Mesendoderm (in vitro differentiated cells): ENCODE measurements at regions not wholly inside any gene's neighbourhood (a gene's known extent, or its start where the extent isn't known, plus 50 kb on each side); places are given as distances from the start of the nearest gene placed in this dataset.

Experiments
- DNase-seq: peaks from one replicate; pipeline ENCODE4 v3.0.0; 2013
- H2AK5ac ChIP-seq: 2 replicates; pipeline ENCODE4 v1.6.1; 2013; ENCODE audit warnings: low read length, inconsistent platforms
- H2BK120ac ChIP-seq: 2 replicates; pipeline ENCODE4 v1.6.1; 2013; ENCODE audit warnings: low read depth, mild to moderate bottlenecking, low read length, moderate library complexity, mixed read lengths
- H2BK15ac ChIP-seq: replicated peaks from 2 replicates; pipeline ENCODE4 v1.6.1; 2013; ENCODE audit warnings: low read depth, mild to moderate bottlenecking, moderate library complexity
- H2BK5ac ChIP-seq: 2 replicates; pipeline ENCODE4 v1.6.1; 2013; ENCODE audit warnings: low read length, inconsistent platforms
- H3K18ac ChIP-seq: 2 replicates; pipeline ENCODE4 v1.6.1; 2013; ENCODE audit warnings: mild to moderate bottlenecking, low read length, mixed read lengths
- H3K23ac ChIP-seq: one replicate; pipeline ENCODE4 v1.6.1; 2013; ENCODE audit warnings: low read length
- H3K27ac ChIP-seq: 2 replicates; pipeline ENCODE4 v1.5.1; 2013; ENCODE audit warnings: low read depth, mild to moderate bottlenecking, inconsistent platforms, low read length, moderate library complexity
- H3K27me3 ChIP-seq: 2 replicates; pipeline ENCODE4 v1.6.1; 2013; ENCODE audit warnings: low read length, control low read depth, mild to moderate bottlenecking, inconsistent platforms; ENCODE audit not compliant: insufficient read depth, poor library complexity
- H3K36me3 ChIP-seq: 2 replicates; pipeline ENCODE4 v1.6.1; 2013; ENCODE audit warnings: low read length, inconsistent platforms; ENCODE audit not compliant: control insufficient read depth, insufficient read depth
- H3K4ac ChIP-seq: one replicate; pipeline ENCODE4 v1.6.1; 2013; ENCODE audit warnings: low read depth, mild to moderate bottlenecking, low read length, moderate library complexity
- H3K4me1 ChIP-seq: 2 replicates; pipeline ENCODE4 v1.6.1; 2013; ENCODE audit warnings: low read depth, low read length, inconsistent platforms; ENCODE audit not compliant: control insufficient read depth
- H3K4me2 ChIP-seq: 2 replicates; pipeline ENCODE4 v1.6.1; 2013; ENCODE audit warnings: low read length
- H3K4me3 ChIP-seq: 2 replicates; pipeline ENCODE4 v1.5.1; 2013; ENCODE audit warnings: mild to moderate bottlenecking, low read length
- H3K56ac ChIP-seq: one replicate; pipeline ENCODE4 v1.6.1; 2013; ENCODE audit warnings: low read length
- H3K79me1 ChIP-seq: 2 replicates; pipeline ENCODE4 v1.6.1; 2013; ENCODE audit warnings: low read length, inconsistent platforms
- H3K79me2 ChIP-seq: 2 replicates; pipeline ENCODE4 v1.6.1; 2013; ENCODE audit warnings: mild to moderate bottlenecking, low read length; ENCODE audit not compliant: control insufficient read depth, insufficient read depth
- H3K9ac ChIP-seq: 2 replicates; pipeline ENCODE4 v1.6.1; 2013; ENCODE audit warnings: low read length, inconsistent platforms
- H4K5ac ChIP-seq: one replicate; pipeline ENCODE4 v1.6.1; 2013; ENCODE audit warnings: low read length
- H4K8ac ChIP-seq: one replicate; pipeline ENCODE4 v1.6.1; 2013; ENCODE audit warnings: low read depth, mild to moderate bottlenecking, control low read depth, low read length, moderate library complexity
- WGBS: extraction: QIAGEN DNeasy Blood & Tissue Kit; methylation state at CpG from one replicate; pipeline ENCODE4 v1.1.7; 2013; ENCODE audit warnings: low lambda C conversion rate, missing lambda C conversion rate; ENCODE audit not compliant: insufficient coverage; ENCODE audit errors: extremely low coverage; 5-methylcytosine and 5-hydroxymethylcytosine counted together

DNA sequence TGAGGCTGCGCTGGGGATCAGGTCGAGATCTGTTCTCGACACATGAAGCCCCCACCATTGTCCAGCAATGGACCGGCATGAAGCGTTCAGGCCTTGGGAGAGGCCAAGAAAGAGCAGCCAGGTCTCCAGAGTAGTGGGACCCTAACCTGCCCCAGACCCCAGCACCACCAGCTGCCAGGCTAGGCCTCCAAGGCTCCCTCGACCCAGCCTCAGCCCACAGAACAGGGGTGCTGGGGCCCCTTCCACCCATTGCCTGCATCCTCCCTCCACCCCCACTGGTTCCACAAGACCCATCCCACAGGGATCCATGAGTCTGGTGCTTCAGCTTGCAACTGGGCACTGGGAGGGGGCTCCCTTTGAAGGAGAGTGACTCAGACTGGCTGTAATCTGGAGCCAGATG, 120.3 kb downstream of the TUBA3C start:
- no peak overlapping the region for H4K8ac ChIP-seq
- H3K36me3 ChIP-seq: no peaks in the 10 kb centered on the region
- H3K56ac ChIP-seq: no peak overlapping the region
- H3K4ac ChIP-seq: no peak overlapping the region
- no peak for DNase-seq
- no peaks in the 10 kb centered on the region for H3K4me1 ChIP-seq
- no peak overlapping the region for H3K18ac ChIP-seq
- no peaks in the 10 kb centered on the region for H3K79me1 ChIP-seq
- no peak overlapping the region for H3K4me3 ChIP-seq
- no peak overlapping the region for H3K4me2 ChIP-seq
- no peak overlapping the region for H3K27ac ChIP-seq
- H3K23ac ChIP-seq: no peak overlapping the region
- H3K9ac ChIP-seq: no peak overlapping the region
- no peak overlapping the region for H2BK15ac ChIP-seq
- no peak overlapping the region for H2BK5ac ChIP-seq
- H3K79me2 ChIP-seq: no peaks in the 10 kb centered on the region
- WGBS: no CpG with 5 or more reads among the region's 6 CpGs
- H2BK120ac ChIP-seq: no peak overlapping the region
- no peak overlapping the region for H2AK5ac ChIP-seq
- H3K27me3 ChIP-seq: no peaks in the 10 kb centered on the region
- H4K5ac ChIP-seq: no peak overlapping the region

GRCh38 chr13:19060311-19061002, 121.2 kb downstream of the TUBA3C start:
- no CpG with 5 or more reads among the region's 13 CpGs for WGBS
- no peak overlapping the region for H2BK120ac ChIP-seq
- no peak overlapping the region for H3K18ac ChIP-seq
- H3K4ac ChIP-seq: no peak overlapping the region
- no peak overlapping the region for H4K8ac ChIP-seq
- no peak overlapping the region for H3K56ac ChIP-seq
- H4K5ac ChIP-seq: no peak overlapping the region
- H2BK5ac ChIP-seq: no peak overlapping the region
- H3K4me2 ChIP-seq: no peak overlapping the region
- H3K27ac ChIP-seq: no peak overlapping the region
- H2BK15ac ChIP-seq: no peak overlapping the region
- H3K27me3 ChIP-seq: no peaks in the 10 kb centered on the region
- no peaks in the 10 kb centered on the region for H3K79me1 ChIP-seq
- H3K9ac ChIP-seq: no peak overlapping the region
- no peak overlapping the region for H3K23ac ChIP-seq
- no peaks in the 10 kb centered on the region for H3K4me1 ChIP-seq
- DNase-seq: no peak
- H3K4me3 ChIP-seq: no peak overlapping the region
- H3K79me2 ChIP-seq: no peaks in the 10 kb centered on the region
- no peak overlapping the region for H2AK5ac ChIP-seq
- H3K36me3 ChIP-seq: no peaks in the 10 kb centered on the region

GRCh38 chr13:19059016-19059780, 122.4 kb downstream of the TUBA3C start:
- H3K4me3 ChIP-seq: no peak overlapping the region
- H3K4me1 ChIP-seq: no peaks in the 10 kb centered on the region
- H3K79me2 ChIP-seq: no peaks in the 10 kb centered on the region
- no peak overlapping the region for H4K5ac ChIP-seq
- no peak overlapping the region for H2AK5ac ChIP-seq
- H3K9ac ChIP-seq: no peak overlapping the region
- H2BK15ac ChIP-seq: no peak overlapping the region
- H2BK120ac ChIP-seq: no peak overlapping the region
- no peak overlapping the region for H3K27ac ChIP-seq
- no peak overlapping the region for H3K18ac ChIP-seq
- no peak for DNase-seq
- H3K23ac ChIP-seq: no peak overlapping the region
- no peak overlapping the region for H4K8ac ChIP-seq
- WGBS: no CpG with 5 or more reads among the region's 16 CpGs
- H3K36me3 ChIP-seq: no peaks in the 10 kb centered on the region
- no peaks in the 10 kb centered on the region for H3K79me1 ChIP-seq
- H3K56ac ChIP-seq: no peak overlapping the region
- H2BK5ac ChIP-seq: no peak overlapping the region
- H3K4ac ChIP-seq: no peak overlapping the region
- H3K27me3 ChIP-seq: no peaks in the 10 kb centered on the region
- no peak overlapping the region for H3K4me2 ChIP-seq

DNA sequence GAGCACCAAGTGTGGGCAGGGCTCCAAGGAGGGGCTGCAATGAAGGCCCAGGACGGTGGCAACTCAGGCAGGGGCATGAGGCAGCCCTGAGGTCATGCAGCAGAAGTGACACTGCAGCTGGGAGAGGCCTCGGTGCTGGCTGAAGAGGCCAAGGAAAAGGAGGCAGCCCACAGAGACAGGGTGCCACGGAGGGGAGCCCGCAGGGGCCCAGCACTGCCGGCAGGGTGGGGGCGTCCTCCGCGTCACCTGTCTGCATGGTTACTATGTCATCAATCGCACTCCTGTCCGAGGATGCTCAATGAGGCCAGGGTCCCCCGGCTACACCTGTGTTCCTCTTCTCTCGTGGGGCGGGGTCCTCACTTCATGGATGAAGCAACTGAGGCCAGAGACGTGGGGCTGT, 123.1 kb downstream of the TUBA3C start:
- H2BK5ac ChIP-seq: no peak overlapping the region
- no peak overlapping the region for H3K9ac ChIP-seq
- H3K4ac ChIP-seq: no peak overlapping the region
- no peak overlapping the region for H3K27ac ChIP-seq
- H3K4me3 ChIP-seq: no peak overlapping the region
- no peak for DNase-seq
- WGBS: no CpG with 5 or more reads among the region's 14 CpGs
- H3K4me1 ChIP-seq: no peaks in the 10 kb centered on the region
- H3K18ac ChIP-seq: no peak overlapping the region
- H4K5ac ChIP-seq: no peak overlapping the region
- H4K8ac ChIP-seq: no peak overlapping the region
- H2BK15ac ChIP-seq: no peak overlapping the region
- no peaks in the 10 kb centered on the region for H3K27me3 ChIP-seq
- H3K36me3 ChIP-seq: no peaks in the 10 kb centered on the region
- no peak overlapping the region for H2AK5ac ChIP-seq
- no peaks in the 10 kb centered on the region for H3K79me2 ChIP-seq
- H3K79me1 ChIP-seq: no peaks in the 10 kb centered on the region
- H3K4me2 ChIP-seq: no peak overlapping the region
- no peak overlapping the region for H3K56ac ChIP-seq
- H3K23ac ChIP-seq: no peak overlapping the region
- H2BK120ac ChIP-seq: no peak overlapping the region

DNA sequence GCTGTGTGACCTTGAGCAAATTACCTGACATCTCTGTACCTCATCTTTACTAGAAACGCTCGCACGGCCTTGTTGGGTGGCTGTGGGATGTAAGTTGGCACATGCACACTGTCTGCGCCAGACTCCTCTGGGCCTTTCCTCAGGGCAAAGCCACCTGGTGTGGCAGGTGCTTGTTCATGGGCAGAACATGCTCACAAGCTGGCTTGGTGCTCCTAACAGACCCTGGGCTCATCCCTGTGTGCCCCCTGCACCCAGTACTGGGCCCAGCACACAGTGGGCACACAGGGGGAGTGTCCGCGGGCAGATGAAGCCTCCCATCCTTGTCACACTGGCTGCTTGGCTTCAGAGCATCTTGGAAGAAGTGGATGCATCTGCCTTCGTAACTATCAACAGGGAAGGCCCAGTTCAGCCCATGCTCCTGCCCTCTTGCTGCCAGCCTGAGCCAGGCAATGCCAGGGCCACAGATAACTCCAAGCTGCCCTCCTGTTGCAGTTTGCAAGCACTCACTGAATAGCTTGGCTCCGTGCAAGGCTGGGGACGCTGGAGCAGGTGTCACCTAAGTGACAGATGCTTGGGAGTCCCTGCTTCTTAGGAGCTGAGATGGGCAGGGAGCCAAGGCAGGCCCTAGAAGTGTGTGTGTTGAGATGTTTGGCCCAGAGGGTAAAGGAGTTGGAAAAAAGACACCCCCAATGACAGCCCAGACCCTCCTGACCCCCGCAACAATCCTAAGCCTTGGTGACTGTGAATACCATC, 123.9 kb downstream of the TUBA3C start:
- Histone ChIP-seq H3K27ac (no peak overlapping the region), H3K36me3 (no peaks in the 10 kb centered on the region), H2BK120ac (no peak overlapping the region), H3K23ac (no peak overlapping the region), H2BK15ac (no peak overlapping the region), H2BK5ac (no peak overlapping the region), H4K5ac (no peak overlapping the region), H3K56ac (no peak overlapping the region), H3K4me3 (no peak overlapping the region), H3K4me1 (no peaks in the 10 kb centered on the region), H3K18ac (no peak overlapping the region), H3K4me2 (no peak overlapping the region), H3K79me2 (no peaks in the 10 kb centered on the region), H3K9ac (no peak overlapping the region), H3K79me1 (no peaks in the 10 kb centered on the region), H3K4ac (no peak overlapping the region), H3K27me3 (no peaks in the 10 kb centered on the region), H2AK5ac (no peak overlapping the region), H4K8ac (no peak overlapping the region)
- DNase-seq: no peak
- no CpG with 5 or more reads among the region's 10 CpGs for WGBS
